HG03196 (cell line): ENCODE measurements at regions not wholly inside any gene's neighbourhood (a gene's known extent, or its start where the extent isn't known, plus 50 kb on each side); places are given as distances from the start of the nearest gene placed in this dataset.

Experiments used
- ATAC-seq: cut with Tn5 transposase; IDR thresholded peaks from one replicate; pipeline ENCODE4 v1.9.1; 2021; ENCODE audit not compliant: unreplicated experiment

GRCh38 chr2:147232225-147232669, 612.6 kb upstream of the ACVR2A start:
- peak; percentile 56 for ATAC-seq

GRCh38 chr2:147231607-147232006, 613.2 kb upstream of the ACVR2A start:
- no peak for ATAC-seq

DNA sequence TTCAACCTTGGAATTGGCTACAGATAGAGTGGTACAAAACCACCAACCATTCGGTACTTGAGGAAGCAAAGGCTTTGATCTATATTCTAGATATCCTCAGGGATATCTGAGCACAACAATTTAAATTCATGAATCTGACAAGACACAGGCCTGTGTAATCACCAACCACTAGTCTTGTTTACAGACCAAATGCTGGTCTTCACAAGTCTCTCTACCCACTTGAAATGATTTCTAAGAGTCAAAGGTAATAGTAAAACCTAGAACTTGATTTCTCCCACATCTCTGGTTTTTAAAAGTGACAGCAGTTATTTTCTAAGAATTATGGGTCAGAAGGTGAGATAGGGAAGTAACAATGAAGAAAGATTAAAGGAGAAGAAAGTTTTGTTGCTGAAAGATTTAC, 613.7 kb upstream of the ACVR2A start:
- ATAC-seq = no peak

DNA sequence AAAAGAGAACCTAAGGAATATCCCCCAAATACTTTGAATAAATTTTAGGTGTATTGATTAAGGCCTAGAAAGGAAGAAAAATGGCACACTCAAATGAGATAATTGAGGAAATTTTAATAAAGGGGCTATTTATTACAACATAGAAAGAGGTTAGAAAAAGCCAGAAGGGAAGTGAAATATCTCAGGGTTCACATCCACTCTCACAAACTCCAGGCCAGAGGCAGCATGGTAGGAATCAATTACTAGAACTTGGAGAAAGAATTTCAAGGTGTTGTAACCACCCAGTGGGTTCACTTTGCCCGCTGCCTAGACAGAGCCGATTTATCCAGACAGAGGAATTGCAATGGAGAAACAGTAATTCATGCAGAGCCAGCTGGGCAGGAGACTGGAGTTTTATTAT, 617.5 kb upstream of the ACVR2A start:
- no peak for ATAC-seq

DNA sequence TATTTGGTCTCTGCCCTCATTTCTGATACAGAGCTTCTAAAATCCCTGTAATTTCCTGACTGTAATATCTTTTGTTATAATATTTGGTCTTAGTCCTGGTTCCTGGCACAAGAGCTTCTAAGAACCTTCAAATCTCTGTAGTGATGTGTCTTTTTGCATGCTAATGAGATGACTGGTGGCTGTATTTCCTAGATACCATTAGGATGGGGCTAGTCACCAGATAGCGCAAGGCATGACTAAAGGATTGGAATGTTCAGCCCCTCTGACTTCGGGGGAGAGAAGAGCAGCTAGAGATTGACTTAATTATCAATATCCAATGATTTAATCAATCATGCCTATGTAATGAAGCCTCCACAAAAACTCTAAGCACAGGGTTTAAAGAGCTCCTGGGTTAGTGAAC, 620.8 kb upstream of the ACVR2A start:
- no peak for ATAC-seq

GRCh38 chr2:147223553-147224060, 621.2 kb upstream of the ACVR2A start:
- no peak for ATAC-seq

DNA sequence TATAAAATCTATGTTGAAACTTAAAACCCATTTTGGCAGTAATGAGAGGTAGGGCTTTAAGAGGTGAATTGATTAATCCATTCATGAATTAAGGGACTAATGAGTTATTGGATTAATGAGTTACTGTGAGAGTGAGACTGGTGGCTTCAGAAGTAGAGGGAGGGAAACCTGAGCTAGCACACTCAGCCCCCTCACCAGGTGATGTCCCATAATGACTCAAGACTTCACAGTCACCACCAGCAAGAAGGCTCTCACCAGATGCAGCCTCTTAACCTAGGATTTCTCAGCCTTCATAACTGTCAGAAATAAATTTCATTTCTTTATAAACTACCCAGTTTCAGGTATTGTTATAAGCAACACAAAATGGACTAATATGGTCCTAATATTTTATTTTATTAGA, 621.7 kb upstream of the ACVR2A start:
- ATAC-seq = peak; percentile 82

DNA sequence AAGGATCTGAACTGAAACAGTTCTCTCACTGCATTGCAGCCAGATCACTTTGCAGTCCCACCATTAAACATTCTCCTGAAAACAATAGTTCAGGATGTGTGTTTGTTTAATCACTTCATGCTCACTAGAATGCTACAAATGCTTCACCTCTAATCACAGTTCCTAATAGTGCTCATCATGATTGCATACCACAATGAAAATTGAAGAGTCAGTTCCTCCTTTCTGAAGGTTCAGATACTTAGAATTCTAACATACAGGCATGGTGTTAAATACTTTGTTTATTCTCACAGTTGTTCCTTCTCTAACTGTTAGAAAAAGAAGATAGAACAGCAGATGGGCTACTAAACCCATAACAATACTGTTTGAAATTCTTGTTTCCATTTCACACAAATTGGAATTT, 622.3 kb upstream of the ACVR2A start:
- no peak for ATAC-seq

DNA sequence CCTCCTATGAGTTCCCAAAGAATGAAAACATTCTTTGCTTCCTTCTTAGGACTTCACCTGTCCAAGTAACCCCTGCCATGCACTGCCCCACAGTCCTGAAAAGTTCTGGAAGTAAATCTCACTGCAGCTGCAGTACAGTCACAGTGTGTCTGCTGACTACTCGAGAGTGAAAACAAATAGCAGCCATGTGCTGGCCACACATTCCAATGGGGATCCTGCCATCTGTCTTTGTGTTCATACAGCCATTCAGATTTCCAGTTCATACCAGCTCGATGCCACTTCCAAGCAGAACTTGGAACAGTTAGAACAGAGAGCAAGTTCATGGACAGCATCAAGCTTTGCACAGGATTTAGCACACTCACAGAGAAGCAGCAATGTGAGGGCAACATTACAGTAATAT, 629.9 kb upstream of the ACVR2A start:
- no peak for ATAC-seq

GRCh38 chr2:147211484-147211883, 633.3 kb upstream of the ACVR2A start:
- no peak for ATAC-seq

DNA sequence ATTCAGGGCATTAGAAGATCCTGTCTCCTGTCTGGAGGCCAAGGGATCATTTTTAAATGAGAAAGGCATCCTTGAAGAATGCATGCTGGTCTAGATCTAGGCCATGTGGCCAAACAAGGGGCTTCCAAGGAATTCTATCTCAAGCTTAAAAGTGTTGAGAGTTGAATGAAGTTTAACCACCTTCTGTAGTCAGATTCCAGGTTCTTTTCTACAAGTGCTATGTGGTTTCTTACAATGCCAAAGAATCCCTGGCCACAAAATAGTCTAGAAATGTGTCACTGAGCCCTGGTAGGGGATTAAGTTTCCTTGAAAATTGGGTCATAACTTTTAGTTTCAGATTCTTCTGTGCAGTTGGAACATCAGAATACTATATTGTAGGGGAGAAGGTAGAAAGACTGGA, 640.7 kb upstream of the ACVR2A start:
- ATAC-seq = no peak

GRCh38 chr2:147198651-147199171, 646.1 kb upstream of the ACVR2A start:
- ATAC-seq = no peak

DNA sequence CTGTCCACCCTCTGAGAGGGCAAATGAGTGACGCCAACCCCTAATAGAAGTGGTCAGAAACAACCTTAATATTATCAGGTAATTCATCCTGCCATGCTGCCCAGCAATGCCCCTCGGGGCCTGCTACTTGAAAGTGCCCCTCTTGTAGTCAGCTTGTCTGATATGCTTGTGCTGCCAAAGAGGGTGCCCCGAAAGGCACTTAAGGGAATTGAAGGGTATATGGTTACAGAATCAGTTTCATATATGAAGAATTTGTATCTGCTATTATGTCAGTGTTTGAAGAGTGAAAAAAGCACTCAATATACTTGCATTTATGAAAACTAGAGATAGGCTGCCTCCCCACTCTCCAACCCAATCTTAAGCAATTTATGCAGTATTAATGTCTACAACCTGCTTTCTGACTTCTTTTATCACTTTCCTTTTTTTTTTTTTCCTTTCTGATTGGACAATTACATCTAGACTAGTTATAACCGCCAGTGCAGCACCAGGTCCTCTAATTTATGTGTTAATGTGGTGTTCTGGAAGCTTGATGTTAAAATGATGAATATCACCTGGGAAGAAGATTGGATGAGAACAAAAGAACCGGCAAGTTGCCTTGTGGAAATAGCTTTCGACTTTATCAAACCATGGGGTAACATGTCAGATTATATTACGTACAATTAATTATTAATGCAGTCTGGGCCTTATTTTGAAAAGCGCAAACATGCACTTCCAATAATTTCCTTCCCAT, 646.9 kb upstream of the ACVR2A start:
- no peak for ATAC-seq

- peak; percentile 90 for ATAC-seq
Measured at GRCh38 chr2:147182260-147182659, 662.6 kb upstream of the ACVR2A start.

GRCh38 chr2:147181351-147182029, 663.3 kb upstream of the ACVR2A start:
- ATAC-seq = peak; percentile 44

DNA sequence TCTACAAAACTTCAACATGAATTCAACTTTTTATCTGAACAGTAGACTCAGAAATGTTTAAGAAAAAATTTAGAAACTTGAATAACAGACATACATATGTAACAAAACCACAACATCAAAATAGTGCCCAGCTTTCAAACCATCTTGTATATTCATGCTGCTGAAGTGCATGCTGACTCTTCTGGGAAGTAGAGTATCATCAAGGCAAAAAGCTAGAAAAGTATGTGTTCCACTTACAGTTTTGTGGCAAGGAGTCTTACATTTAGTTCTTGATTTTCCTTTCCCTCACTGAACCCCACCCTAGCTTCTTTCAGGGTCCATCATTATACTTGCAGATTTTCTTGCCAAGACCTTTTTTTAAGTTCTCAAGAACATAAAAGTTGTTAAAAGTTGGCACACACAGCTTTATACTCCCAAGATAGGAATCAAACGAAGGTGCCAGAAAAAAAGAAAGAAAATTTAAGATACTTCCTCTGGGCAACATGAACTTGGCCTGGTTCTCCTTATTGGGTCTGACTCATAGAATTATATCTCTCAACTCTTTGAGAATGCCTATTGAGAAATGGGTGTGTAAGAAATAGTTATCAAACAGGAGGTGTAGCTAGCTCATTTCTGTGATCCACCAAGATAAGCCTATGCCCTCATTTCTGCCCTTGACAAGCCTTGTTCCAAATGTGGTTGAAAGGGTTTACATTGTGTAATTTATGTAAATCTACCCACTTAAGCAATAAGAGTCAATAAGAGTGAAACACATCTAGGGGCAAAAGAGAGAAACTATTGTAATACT, 667.6 kb upstream of the ACVR2A start:
- ATAC-seq = no peak

- ATAC-seq = no peak
Measured at GRCh38 chr2:147174824-147175254, 670.0 kb upstream of the ACVR2A start.

DNA sequence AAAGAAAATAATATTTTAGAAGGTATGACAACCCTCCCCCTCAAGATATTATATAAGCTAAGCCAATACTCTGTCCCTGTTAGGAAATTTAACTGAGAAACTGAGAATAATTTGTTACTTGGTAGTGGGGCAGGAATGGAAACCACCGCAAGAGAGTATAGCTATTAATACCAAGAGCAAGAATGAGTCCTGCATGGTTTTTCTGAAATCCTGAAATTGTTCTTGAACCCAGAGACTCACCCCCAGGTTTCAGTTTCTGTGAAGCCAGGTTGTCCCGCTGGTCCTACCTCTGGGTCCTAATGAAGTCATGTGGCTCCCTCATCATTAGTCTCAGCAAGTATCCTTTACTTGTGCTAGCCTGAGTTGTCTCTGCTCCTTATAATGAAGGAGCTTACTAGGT, 671.0 kb upstream of the ACVR2A start:
- no peak for ATAC-seq

DNA sequence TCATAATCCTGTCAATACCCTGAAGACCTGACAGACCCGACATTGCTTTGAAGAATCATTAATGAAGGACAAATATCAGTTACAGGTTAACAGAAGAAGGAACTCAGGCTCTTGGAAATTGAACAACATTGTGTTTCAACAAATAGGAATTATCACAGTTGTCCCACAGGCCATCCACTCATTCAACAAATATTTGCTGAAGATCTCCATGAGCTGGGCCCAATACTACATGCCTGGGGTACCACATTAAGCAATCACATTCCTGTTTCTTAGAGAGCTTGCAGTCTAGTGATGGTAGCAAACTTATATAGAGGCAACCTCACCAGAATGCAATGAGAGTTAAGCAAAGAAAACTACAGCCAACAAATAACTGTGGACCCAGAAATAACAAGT, 671.6 kb upstream of the ACVR2A start:
- ATAC-seq = no peak

DNA sequence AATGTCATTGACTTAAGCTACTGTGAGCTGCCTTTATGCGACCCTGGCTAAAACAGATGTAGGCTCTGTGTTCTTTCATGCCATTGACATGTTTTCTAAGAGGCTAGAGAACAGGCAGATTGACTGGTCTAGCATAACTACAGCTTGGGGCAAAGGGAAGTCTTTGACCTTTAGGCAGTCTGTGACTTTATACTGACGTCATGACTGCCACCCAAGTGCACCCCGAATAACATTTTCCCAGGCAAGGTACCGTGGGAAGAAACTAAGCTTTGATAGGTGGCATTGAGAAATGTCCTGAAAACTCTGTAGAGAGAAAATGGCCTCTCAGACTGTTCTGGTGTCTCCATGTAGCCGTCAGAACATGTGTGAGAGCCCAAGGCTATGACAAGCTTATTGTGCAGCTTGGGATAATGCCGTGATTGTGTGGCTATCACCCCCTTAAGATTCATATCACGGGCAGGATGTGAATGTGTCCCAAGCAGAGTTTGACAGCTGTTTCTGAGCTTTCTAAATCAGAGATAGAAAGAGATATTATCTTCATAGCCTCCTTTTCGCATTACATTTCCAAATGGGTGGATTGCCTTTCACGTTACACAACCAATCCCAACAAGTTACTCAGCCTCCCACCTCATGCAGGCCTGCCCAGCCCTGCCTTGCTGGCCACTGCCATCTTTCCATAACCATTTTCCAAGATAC, 672.2 kb upstream of the ACVR2A start:
- ATAC-seq = no peak

DNA sequence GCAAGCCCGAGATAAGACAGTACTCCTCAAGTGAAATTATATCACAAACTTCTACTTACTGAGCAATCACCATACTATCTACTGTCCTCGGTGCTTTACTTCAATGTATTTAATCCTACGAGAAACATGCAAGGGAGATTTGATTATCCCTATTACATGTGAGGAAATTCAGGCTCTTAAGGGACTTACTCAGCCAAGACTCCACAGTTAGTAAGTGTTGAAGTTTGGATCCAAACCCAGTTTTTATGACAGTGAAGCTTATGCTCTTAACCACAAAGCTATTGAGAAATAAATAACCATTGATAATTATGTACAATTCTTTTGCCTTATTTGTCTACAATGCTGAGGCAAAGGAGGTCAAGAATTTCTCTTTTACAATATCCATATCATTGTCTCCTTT, 672.9 kb upstream of the ACVR2A start:
- ATAC-seq = no peak
